Spleen (tissue), 11 donors: ENCODE measurements at regions not wholly inside any gene's neighbourhood (a gene's known extent, or its start where the extent isn't known, plus 50 kb on each side); places are given as distances from the start of the nearest gene placed in this dataset.
A peak's percentile ranks its signal among the peaks of the same experiment; 100 is the strongest.

Experiments
- DNase-seq: peaks from one replicate; pipeline ENCODE4 v3.0.0-alpha.2; 2020
- H3K27ac ChIP-seq, 8 donors: fragments of 200-600 bp; sonication (generic) in 7 of 8; 1 replicate in 4 of 8; 2 replicates in 4 of 8; pipeline versions ENCODE4 v1.5.0 to v1.8.0; 2016 to 2021; ENCODE audit warnings: inconsistent platforms in 4 of 8, mild to moderate bottlenecking in 4 of 8, moderate library complexity in 1 of 8
- H3K27me3 ChIP-seq, 7 donors: fragments of 200-600 bp; sonication (generic) in 6 of 7; replicated peaks in 1 of 7; 1 replicate in 4 of 7; 2 replicates in 3 of 7; pipeline versions ENCODE4 v1.5.0 to v1.8.0; 2016 to 2021; ENCODE audit warnings: inconsistent platforms in 3 of 7, mild to moderate bottlenecking in 1 of 7
- H3K36me3 ChIP-seq, 6 donors: fragments of 200-600 bp; sonication (generic) in 5 of 6; 1 replicate in 4 of 6; 2 replicates in 2 of 6; pipeline versions ENCODE4 v1.5.0 to v1.8.0; 2016 to 2021; ENCODE audit warnings: inconsistent platforms in 2 of 6
- H3K4me1 ChIP-seq, 6 donors: fragments of 200-600 bp; sonication (generic) in 5 of 6; 1 replicate in 3 of 6; 2 replicates in 3 of 6; pipeline versions ENCODE4 v1.5.0 to v1.8.0; 2016 to 2021; ENCODE audit warnings: inconsistent platforms in 3 of 6
- H3K4me3 ChIP-seq, 8 donors: fragments of 200-600 bp; sonication (generic) in 7 of 8; 1 replicate in 4 of 8; 2 replicates in 4 of 8; pipeline versions ENCODE4 v1.5.0 to v1.8.0; 2016 to 2021; ENCODE audit warnings: inconsistent platforms in 4 of 8, mild to moderate bottlenecking in 4 of 8, moderate library complexity in 2 of 8
- H3K9me3 ChIP-seq, 8 donors: fragments of 200-600 bp; sonication (generic) in 7 of 8; 1 replicate in 4 of 8; 2 replicates in 4 of 8; pipeline versions ENCODE4 v1.5.0 to v1.8.0; 2016 to 2021; ENCODE audit warnings: inconsistent platforms in 4 of 8
- POLR2A ChIP-seq, 3 donors: fragments of 450-650 bp; IDR thresholded peaks; one replicate each; pipeline ENCODE4 v1.5.1; 2017; ENCODE audit warnings: antibody characterized with exemption in 3 of 3, mild to moderate bottlenecking in 1 of 3
- POLR2AphosphoS5 ChIP-seq, 3 donors: sonication (generic); formaldehyde crosslinking; IDR thresholded peaks; one replicate each; pipeline ENCODE4 v1.5.1; 2017; ENCODE audit warnings: antibody characterized with exemption in 3 of 3
- WGBS, 5 donors: extraction: QIAGEN DNeasy Blood & Tissue Kit in 3 of 5; methylation state at CpG; one replicate each; pipeline versions ENCODE4 v1.1.5 to v1.1.7; 2013 to 2018; 5-methylcytosine and 5-hydroxymethylcytosine counted together
- intact Hi-C: fragments of 100-400 bp; cut with DNase I; formaldehyde crosslinking; loops from one replicate; pipeline ENCODE4 v1.15.0; 2023; ENCODE audit warnings: low total_unique reads
- TF ChIP-seq, protein P1 (sequence below), 11 experiments: fragments of 200-600 bp in 7 of 11; fragments of 450-650 bp in 4 of 11; sonication (generic) in 4 of 11; IDR thresholded peaks in 8 of 11; conservative IDR thresholded peaks in 3 of 11; 1 replicate in 7 of 11; 2 replicates in 4 of 11; pipeline versions ENCODE4 v1.4.0 to v1.8.0; 2016 to 2021; ENCODE audit warnings: antibody characterized with exemption in 11 of 11, inconsistent platforms in 4 of 11, mild to moderate bottlenecking in 1 of 11
- donor health status: healthy with polysubstance abuse.
- donor health status: DM: no; HTN: no; CAD: no; lungs with moderate emphysema.
- donor health status: DM: no; HTN: no; CAD: no.
- donor health status: Bipolar disorder and iron deficiency.
- donor health status: healthy.
- donor health status: DM: no; HTN: no; CAD: no.
- donor health status: DM: yes; HTN: yes; CAD: no.

DNA sequence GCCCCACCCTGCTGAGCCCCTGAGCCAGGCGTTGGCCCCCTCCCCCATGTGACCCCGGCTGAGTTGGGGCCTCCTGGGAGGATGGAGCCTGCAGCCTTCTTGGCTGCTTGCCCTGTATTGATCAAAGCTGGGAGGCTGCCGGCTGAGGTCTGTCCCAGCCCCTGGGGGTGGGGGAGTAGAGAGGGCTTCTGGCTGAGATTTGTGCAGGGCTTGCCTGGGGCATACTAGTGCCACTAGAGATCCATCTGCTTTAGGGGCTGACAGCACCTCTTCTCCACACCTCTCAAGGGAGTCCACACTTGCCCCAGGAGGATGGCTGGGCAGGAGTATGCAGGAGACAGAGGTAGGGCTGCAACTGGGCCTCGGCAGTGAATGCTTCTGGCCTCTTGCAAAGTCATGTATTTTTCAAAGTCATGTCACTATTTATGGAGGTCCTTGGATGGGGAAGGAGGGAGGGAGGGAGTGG is 53.6 kb upstream of the SSBP3 start:
- peak; percentile 34 for DNase-seq
- no peak overlapping the region for H3K27ac ChIP-seq
- no peaks in the 10 kb centered on the region for H3K27me3 ChIP-seq
- WGBS, 5 donors = 30 to 36% (median 31%) methylated on average over 3 to 4 of the region's 4 CpGs
- H3K36me3 ChIP-seq = no peaks in the 10 kb centered on the region
- no peak for TF ChIP-seq POLR2A (IDR thresholded peaks at IDR 0.05)
- no peak for TF ChIP-seq POLR2AphosphoS5 (IDR thresholded peaks at IDR 0.05)
- TF ChIP-seq, protein P1, sequence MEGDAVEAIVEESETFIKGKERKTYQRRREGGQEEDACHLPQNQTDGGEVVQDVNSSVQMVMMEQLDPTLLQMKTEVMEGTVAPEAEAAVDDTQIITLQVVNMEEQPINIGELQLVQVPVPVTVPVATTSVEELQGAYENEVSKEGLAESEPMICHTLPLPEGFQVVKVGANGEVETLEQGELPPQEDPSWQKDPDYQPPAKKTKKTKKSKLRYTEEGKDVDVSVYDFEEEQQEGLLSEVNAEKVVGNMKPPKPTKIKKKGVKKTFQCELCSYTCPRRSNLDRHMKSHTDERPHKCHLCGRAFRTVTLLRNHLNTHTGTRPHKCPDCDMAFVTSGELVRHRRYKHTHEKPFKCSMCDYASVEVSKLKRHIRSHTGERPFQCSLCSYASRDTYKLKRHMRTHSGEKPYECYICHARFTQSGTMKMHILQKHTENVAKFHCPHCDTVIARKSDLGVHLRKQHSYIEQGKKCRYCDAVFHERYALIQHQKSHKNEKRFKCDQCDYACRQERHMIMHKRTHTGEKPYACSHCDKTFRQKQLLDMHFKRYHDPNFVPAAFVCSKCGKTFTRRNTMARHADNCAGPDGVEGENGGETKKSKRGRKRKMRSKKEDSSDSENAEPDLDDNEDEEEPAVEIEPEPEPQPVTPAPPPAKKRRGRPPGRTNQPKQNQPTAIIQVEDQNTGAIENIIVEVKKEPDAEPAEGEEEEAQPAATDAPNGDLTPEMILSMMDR (IDR thresholded peaks at IDR 0.05 in 8 of 11, conservative IDR thresholded peaks at IDR 0.05 in 3 of 11) = no peak
- intact Hi-C loops = no loop called here
- H3K9me3 ChIP-seq = no peaks in the 10 kb centered on the region
- H3K4me3 ChIP-seq = no peak overlapping the region
- peaks cover 0 to 46% (median 17%) of the 10 kb centered on the region in 6 donors for H3K4me1 ChIP-seq

DNA sequence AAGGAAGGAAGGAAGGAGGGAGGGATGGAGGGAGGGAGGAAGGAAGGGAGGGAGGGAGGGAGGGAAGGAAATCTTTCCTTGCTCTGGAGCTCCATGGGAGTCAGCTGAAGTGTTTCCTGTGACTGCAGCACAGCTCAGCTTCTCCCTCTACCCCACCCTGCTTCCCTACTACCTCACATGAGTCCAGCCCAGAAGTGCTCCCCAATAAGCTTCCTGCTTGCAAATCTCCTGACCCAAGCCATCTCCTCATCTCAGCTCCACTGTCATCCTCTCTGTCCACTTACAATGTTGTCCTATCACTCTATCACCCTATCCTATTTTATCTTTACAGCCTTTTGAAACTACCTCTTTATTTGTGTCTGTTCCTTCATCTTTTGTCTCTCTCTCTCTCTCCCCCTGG is 52.9 kb upstream of the SSBP3 start:
- Histone ChIP-seq H3K9me3 (no peaks in the 10 kb centered on the region), H3K36me3 (no peaks in the 10 kb centered on the region), H3K4me1 (peaks cover 0 to 40% (median 11%) of the 10 kb centered on the region in 6 donors), H3K27ac (no peak overlapping the region), H3K27me3 (no peaks in the 10 kb centered on the region), H3K4me3 (no peak overlapping the region)
- no peak for DNase-seq
- TF ChIP-seq, protein P1 (IDR thresholded peaks at IDR 0.05 in 8 of 11, conservative IDR thresholded peaks at IDR 0.05 in 3 of 11) = no peak
- no peak for TF ChIP-seq POLR2A (IDR thresholded peaks at IDR 0.05)
- no peak for TF ChIP-seq POLR2AphosphoS5 (IDR thresholded peaks at IDR 0.05)
- intact Hi-C loops = no loop called here

DNA sequence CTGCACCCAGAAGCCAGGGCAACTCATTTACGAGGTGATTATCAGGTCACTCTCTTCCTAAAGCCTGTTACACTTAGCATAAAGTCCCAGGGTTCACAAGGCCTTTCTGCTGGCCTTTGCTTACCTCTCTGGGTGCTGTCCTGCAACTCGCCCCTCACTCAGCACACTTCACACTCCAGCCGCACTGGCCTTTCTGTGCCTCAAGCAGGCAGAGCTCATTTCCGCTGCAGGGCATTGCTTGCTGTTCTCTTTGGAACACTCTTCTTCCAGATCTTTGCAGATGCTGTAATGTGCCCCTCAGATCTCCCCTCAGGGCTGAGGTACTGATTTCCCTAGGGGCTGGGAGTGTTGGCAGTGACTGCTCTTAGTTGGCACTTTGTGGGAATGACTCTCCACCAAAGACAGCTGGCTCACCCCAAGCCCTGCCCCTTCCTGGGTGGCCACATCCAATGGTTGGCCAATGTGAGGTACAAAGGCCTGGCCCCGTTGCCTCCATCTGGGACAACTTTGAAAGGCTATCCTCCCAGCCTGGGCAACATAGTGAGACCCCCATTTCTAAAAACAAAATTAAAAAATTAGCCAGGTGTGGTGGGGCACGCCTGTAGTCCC is 50.8 kb upstream of the SSBP3 start:
- no peak for DNase-seq
- WGBS, 5 donors = 88 to 96% (median 92%) methylated on average over 6 of the region's 6 CpGs
- H3K36me3 ChIP-seq = no peaks in the 10 kb centered on the region
- peaks cover 0 to 19% (median under 1%) of the 10 kb centered on the region in 6 donors for H3K4me1 ChIP-seq
- no peaks in the 10 kb centered on the region for H3K9me3 ChIP-seq
- H3K4me3 ChIP-seq = no peak overlapping the region
- intact Hi-C loops = no loop called here
- peaks cover 0 to 4% (median 0%) of the 10 kb centered on the region in 7 donors for H3K27me3 ChIP-seq
- no peak overlapping the region for H3K27ac ChIP-seq
- TF ChIP-seq POLR2AphosphoS5 (IDR thresholded peaks at IDR 0.05) (no peak), POLR2A (IDR thresholded peaks at IDR 0.05) (no peak)
- TF ChIP-seq, protein P1 (IDR thresholded peaks at IDR 0.05 in 8 of 11, conservative IDR thresholded peaks at IDR 0.05 in 3 of 11) = no peak

DNA sequence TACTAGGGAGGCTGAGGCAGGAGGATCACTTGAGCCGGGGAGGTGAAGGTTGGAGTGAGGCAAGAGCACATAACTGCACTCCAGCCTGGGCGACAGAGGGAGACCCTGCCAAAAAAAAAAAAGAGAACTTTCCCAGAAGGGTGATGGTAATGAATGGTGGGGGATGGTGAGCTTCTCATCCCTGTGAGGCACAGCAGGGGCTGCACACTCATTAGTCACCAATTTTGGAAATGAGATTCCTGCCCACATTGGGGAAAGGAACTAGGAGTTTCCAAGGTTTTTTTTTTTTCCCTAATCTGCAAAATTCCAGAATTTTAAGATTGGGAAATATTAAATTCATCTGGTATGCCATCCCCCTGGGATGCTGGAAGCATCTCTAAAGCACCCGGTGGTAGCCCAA is 50.2 kb upstream of the SSBP3 start:
- no peaks in the 10 kb centered on the region for H3K36me3 ChIP-seq
- no peak overlapping the region for H3K27ac ChIP-seq
- H3K4me1 ChIP-seq = peaks cover 0 to 16% (median 0%) of the 10 kb centered on the region in 6 donors
- DNase-seq = no peak
- peaks cover 0 to 4% (median 0%) of the 10 kb centered on the region in 7 donors for H3K27me3 ChIP-seq
- intact Hi-C loops = no loop called here
- WGBS, 5 donors = 69 to 89% (median 74%) methylated on average over 3 of the region's 3 CpGs
- TF ChIP-seq, protein P1 (IDR thresholded peaks at IDR 0.05 in 8 of 11, conservative IDR thresholded peaks at IDR 0.05 in 3 of 11) = no peak
- TF ChIP-seq POLR2AphosphoS5 (IDR thresholded peaks at IDR 0.05) (no peak), POLR2A (IDR thresholded peaks at IDR 0.05) (no peak)
- H3K4me3 ChIP-seq = no peak overlapping the region
- H3K9me3 ChIP-seq = no peaks in the 10 kb centered on the region
